Endothelial cell of umbilical vein (primary cell): ENCODE measurements at regions not wholly inside any gene's neighbourhood (a gene's known extent, or its start where the extent isn't known, plus 50 kb on each side); places are given as distances from the start of the nearest gene placed in this dataset.

ENCODE experiments used
- BruUV-seq: library from RNA; stranded (reverse); fragments of 400-500 nt; replicated peaks from 2 replicates; lab custom pipeline; 2021; lab: Mats Ljungman, UMichigan
- CTCF ChIA-PET: fragments of 300-600, 350-600 bp; sonication (Branson Sonifier 250); formaldehyde crosslinking; loops from one replicate; lab custom pipeline; 2021; ENCODE audit warnings: antibody characterized with exemption, inconsistent platforms; lab: Charles Lee
- POLR2A ChIA-PET: fragments of 300-600, 350-600 bp; sonication (Branson Sonifier 250); formaldehyde crosslinking; loops from one replicate; lab custom pipeline; 2021; ENCODE audit warnings: antibody characterized with exemption, inconsistent platforms; lab: Charles Lee
- DNase-seq: peaks from one replicate; pipeline ENCODE4 v3.0.0-alpha.2; 2011; ENCODE audit warnings: low read depth, low spot score
- FAIRE-seq: peaks from 2 replicates; lab custom pipeline; 2011; peaks lifted over from hg19 to GRCh38; lab: Jason Lieb, UNC
- H2AFZ ChIP-seq: 2 replicates; pipeline ENCODE4 v1.6.0; 2012; ENCODE audit warnings: low read depth, low read length, control low read depth, inconsistent platforms
- H3K27ac ChIP-seq: 2 replicates; pipeline ENCODE4 v1.5.1; 2011; ENCODE audit warnings: low read depth, mild to moderate bottlenecking, control low read depth, low read length, moderate library complexity; ENCODE audit not compliant: insufficient read depth
- H3K27me3 ChIP-seq, 2 experiments: 2 replicates each; pipeline versions ENCODE4 v1.6.0 to v1.6.1; 2011; ENCODE audit warnings: low read length in 2 of 2, mixed read lengths in 1 of 2; ENCODE audit not compliant: control insufficient read depth in 2 of 2, insufficient read depth in 2 of 2
- H3K36me3 ChIP-seq, 2 experiments: 2 replicates in 1 of 2; 3 replicates in 1 of 2; pipeline ENCODE4 v1.5.1; 2011; ENCODE audit warnings: low read length in 2 of 2, mild to moderate bottlenecking in 1 of 2, moderate library complexity in 1 of 2; ENCODE audit not compliant: control insufficient read depth in 2 of 2, insufficient read depth in 2 of 2; ENCODE audit errors: extremely low read depth in 1 of 2
- H3K4me1 ChIP-seq: 3 replicates; pipeline ENCODE4 v1.5.1; 2011; ENCODE audit warnings: mild to moderate bottlenecking, low read length; ENCODE audit not compliant: control insufficient read depth, insufficient read depth; ENCODE audit errors: extremely low read depth
- H3K4me2 ChIP-seq: 2 replicates; pipeline ENCODE4 v1.6.1; 2011; ENCODE audit warnings: low read length, control low read depth, mixed read lengths; ENCODE audit not compliant: insufficient read depth
- H3K4me3 ChIP-seq, 3 experiments: fragments of 200-600 bp in 1 of 3; sonication (generic), shearing (Covaris generic) in 1 of 3; replicated peaks in 1 of 3; 2 replicates each; pipeline ENCODE4 v1.5.1; 2011 to 2016; ENCODE audit warnings: control low read depth in 3 of 3, low read length in 3 of 3, mild to moderate bottlenecking in 2 of 3, inconsistent platforms in 1 of 3, low read depth in 1 of 3, moderate library complexity in 1 of 3; ENCODE audit not compliant: insufficient read depth in 1 of 3
- H3K79me2 ChIP-seq: 2 replicates; pipeline ENCODE4 v1.6.0; 2012; ENCODE audit warnings: low read length, inconsistent platforms; ENCODE audit not compliant: control insufficient read depth, insufficient read depth
- H3K9ac ChIP-seq: replicated peaks from 2 replicates; pipeline ENCODE3; 2011; ENCODE audit warnings: low read length, control low read depth; ENCODE audit not compliant: insufficient read depth; ENCODE audit errors: extremely low read depth
- H3K9me1 ChIP-seq: replicated peaks from 3 replicates; pipeline ENCODE4 v1.6.0; 2011; ENCODE audit warnings: mild to moderate bottlenecking, low read length; ENCODE audit not compliant: control insufficient read depth, insufficient read depth; ENCODE audit errors: extremely low read depth
- H3K9me3 ChIP-seq: replicated peaks from 2 replicates; pipeline ENCODE4 v1.5.1; 2012; ENCODE audit warnings: low read length, inconsistent platforms; ENCODE audit not compliant: control insufficient read depth, insufficient read depth
- H4K20me1 ChIP-seq: replicated peaks from 2 replicates; pipeline ENCODE3; 2011; ENCODE audit warnings: mild to moderate bottlenecking, low read length; ENCODE audit not compliant: control insufficient read depth, insufficient read depth; ENCODE audit errors: extremely low read depth
- CTCF ChIP-seq, 2 donors: IDR thresholded peaks; 1 replicate in 1 of 2; 2 replicates in 1 of 2; pipeline ENCODE4 v1.5.1; 2011; ENCODE audit warnings: low read length in 2 of 2, mild to moderate bottlenecking in 2 of 2, moderate library complexity in 2 of 2, control low read depth in 1 of 2, inconsistent platforms in 1 of 2, low read depth in 1 of 2; ENCODE audit not compliant: insufficient read depth in 1 of 2; ENCODE audit errors: extremely low read depth in 1 of 2
- EZH2 ChIP-seq: IDR thresholded peaks from 2 replicates; pipeline ENCODE4 v1.6.1; 2012; ENCODE audit warnings: borderline replicate concordance, low read depth, mild to moderate bottlenecking, moderate library complexity, low read length, inconsistent platforms; ENCODE audit not compliant: severe bottlenecking
- FOS ChIP-seq: IDR thresholded peaks from 2 replicates; pipeline ENCODE4 v1.6.1; 2011; ENCODE audit warnings: mild to moderate bottlenecking, low read length, moderate library complexity, borderline replicate concordance; ENCODE audit not compliant: insufficient read depth
- GATA2 ChIP-seq: IDR thresholded peaks from 2 replicates; pipeline ENCODE4 v1.7.0; 2011; ENCODE audit warnings: low read depth, mild to moderate bottlenecking, moderate library complexity, mixed read lengths, low read length; ENCODE audit not compliant: insufficient read length, insufficient read depth
- JUN ChIP-seq: IDR thresholded peaks from 2 replicates; pipeline ENCODE4 v1.6.1; 2011; ENCODE audit warnings: borderline replicate concordance, low read depth; ENCODE audit not compliant: insufficient read length, insufficient read depth
- MAX ChIP-seq: IDR thresholded peaks from 2 replicates; pipeline ENCODE4 v1.6.1; 2011; ENCODE audit not compliant: insufficient read depth, insufficient read length
- MYC ChIP-seq: IDR thresholded peaks from one replicate; pipeline ENCODE4 v1.6.1; 2011; ENCODE audit warnings: mild to moderate bottlenecking, low read depth, low read length
- POLR2A ChIP-seq: IDR thresholded peaks from 2 replicates; pipeline ENCODE4 v1.6.1; 2012; ENCODE audit warnings: low read depth, mild to moderate bottlenecking, control low read depth, low read length
- POLR2AphosphoS5 ChIP-seq: IDR thresholded peaks from 2 replicates; pipeline ENCODE4 v1.6.1; 2012; ENCODE audit warnings: low read depth, mild to moderate bottlenecking, control low read depth, low read length, moderate library complexity; ENCODE audit not compliant: insufficient read depth
- dilution Hi-C: fragments of 300-500 bp; cut with MboI; formaldehyde crosslinking; loops from one replicate; pipeline ENCODE4 v1.15.0; 2019; ENCODE audit warnings: low sequenced_read_pairs; ENCODE audit not compliant: extremely low pct_ligation_motif_present
- intact Hi-C: fragments of 100-400 bp; cut with micrococcal nuclease; formaldehyde crosslinking; loops from one replicate; pipeline ENCODE4 v1.10.0; 2022

GRCh38 chr14:27642251-27642866 is 1044.5 kb upstream of the NOVA1 start:
- Histone ChIP-seq H4K20me1 (no peaks in the 10 kb centered on the region), H3K9me1 (no peaks in the 10 kb centered on the region), H3K9me3 (no peaks in the 10 kb centered on the region), H3K4me2 (no peak overlapping the region), H3K4me1 (no peaks in the 10 kb centered on the region), H3K79me2 (no peaks in the 10 kb centered on the region), H3K4me3 (no peak overlapping the region), H3K9ac (no peak overlapping the region), H3K27ac (no peak overlapping the region), H3K27me3 (no peaks in the 10 kb centered on the region), H3K36me3 (no peaks in the 10 kb centered on the region), H2AFZ (no peak overlapping the region)
- intact Hi-C loops (no loop called here), dilution Hi-C loops (no loop called here)
- POLR2A ChIA-PET: no interaction called here
- CTCF ChIA-PET: no interaction called here
- DNase-seq (no peak), FAIRE-seq (no peak)
- no TSS peak for BruUV-seq
- TF ChIP-seq EZH2: no peak
- no peak for TF ChIP-seq FOS
- no peak for TF ChIP-seq POLR2A
- TF ChIP-seq POLR2AphosphoS5: no peak
- no peak for TF ChIP-seq CTCF (IDR thresholded peaks at IDR 0.05; ENCODE audit: extremely low read depth in 1 of 2, insufficient read depth in 1 of 2, low read depth in 1 of 2, low read length in 2 of 2)
- no peak for TF ChIP-seq MAX
- no peak for TF ChIP-seq JUN
- no peak for TF ChIP-seq GATA2
- TF ChIP-seq MYC: no peak
